Stimulated activated CD4-positive, alpha-beta T cell treated with anti-CD3 and anti-CD28 coated beads, Interleukin-4, amount 100 ng/mL, for 48 hours (primary cell): ENCODE measurements at regions not wholly inside any gene's neighbourhood (a gene's known extent, or its start where the extent isn't known, plus 50 kb on each side); places are given as distances from the start of the nearest gene placed in this dataset.
"Not testable (repeated sequence)": the region's sequence is repeated elsewhere in the genome, so short reads cannot be mapped to it uniquely, and the experiment has no call there.

ENCODE experiments used
- DNase-seq, 2 donors: peaks; one replicate each; pipeline ENCODE4 v3.0.0-alpha.2; 2020; ENCODE audit warnings: low read depth in 2 of 2

GRCh38 chr5:131005963-131006684 is 158.9 kb downstream of the HINT1 start:
- DNase-seq, result no peak

- no peak for DNase-seq
These were observed 163.5 kb downstream of the HINT1 start for GRCh38 chr5:131001507-131001906.

- DNase-seq, result no peak
These were observed 164.8 kb downstream of the HINT1 start for GRCh38 chr5:131000289-131000688.

- not testable (repeated sequence) for DNase-seq
These were observed 168.3 kb downstream of the HINT1 start for GRCh38 chr5:130996720-130997119.

GRCh38 chr5:130995851-130996250 is 169.2 kb downstream of the HINT1 start:
- DNase-seq, result no peak

GRCh38 chr5:130995254-130995515 is 169.9 kb downstream of the HINT1 start:
- no peak for DNase-seq

GRCh38 chr5:130994496-130995253 is 170.4 kb downstream of the HINT1 start:
- DNase-seq, result no peak

GRCh38 chr5:130992621-130993020 is 172.4 kb downstream of the HINT1 start:
- DNase-seq, result no peak

- DNase-seq, result no peak
These were observed 173.0 kb downstream of the HINT1 start for GRCh38 chr5:130992095-130992494.

GRCh38 chr5:130985776-130986175 is 179.3 kb downstream of the HINT1 start:
- no peak for DNase-seq

- DNase-seq, result no peak
These were observed 183.4 kb downstream of the HINT1 start for GRCh38 chr5:130981663-130982062.

- no peak for DNase-seq
These were observed 186.6 kb downstream of the HINT1 start for GRCh38 chr5:130978475-130978874.

- DNase-seq, result no peak
These were observed 188.6 kb downstream of the HINT1 start for GRCh38 chr5:130976493-130976892.

GRCh38 chr5:130975847-130976246 is 189.2 kb downstream of the HINT1 start:
- no peak for DNase-seq

GRCh38 chr5:130975299-130975698 is 189.8 kb downstream of the HINT1 start:
- no peak for DNase-seq

GRCh38 chr5:130974021-130974683 is 190.9 kb downstream of the HINT1 start:
- DNase-seq, result no peak

- no peak for DNase-seq
These were observed 198.0 kb downstream of the HINT1 start for GRCh38 chr5:130966990-130967525.

- DNase-seq, result no peak
These were observed 199.1 kb downstream of the HINT1 start for GRCh38 chr5:130965920-130966319.

GRCh38 chr5:130965360-130965759 is 199.7 kb downstream of the HINT1 start:
- DNase-seq, result no peak

- no peak for DNase-seq
These were observed 200.5 kb downstream of the HINT1 start for GRCh38 chr5:130964231-130965202.

- no peak for DNase-seq
These were observed 201.3 kb downstream of the HINT1 start for GRCh38 chr5:130963798-130964197.

GRCh38 chr5:130957151-130957550 is 207.9 kb downstream of the HINT1 start:
- DNase-seq, result no peak
